ENCODE measurements at regions not wholly inside any gene's neighbourhood (a gene's known extent, or its start where the extent isn't known, plus 50 kb on each side); places are given as distances from the start of the nearest gene placed in this dataset.

- no peak overlapping the region for H3K27ac ChIP-seq (replicated peaks in 1 of 4)
- no peak for TF ChIP-seq POLR2A (IDR thresholded peaks at IDR 0.05; ENCODE audit: low read depth)
- TF ChIP-seq CTCF (IDR thresholded peaks at IDR 0.05) = no peak
- TF ChIP-seq POLR2AphosphoS5 (IDR thresholded peaks at IDR 0.05) = no peak
- TF ChIP-seq EP300 (IDR thresholded peaks at IDR 0.05) = no peak
- no peak overlapping the region for H3K4me3 ChIP-seq
- DNase-seq (ENCODE audit: extremely low spot score) = no peak
- no peaks in the 10 kb centered on the region for H3K4me1 ChIP-seq
- intact Hi-C loops (cut with DNase I) = no loop called here
- H3K9me3 ChIP-seq = no peaks in the 10 kb centered on the region
- H3K36me3 ChIP-seq = no peaks in the 10 kb centered on the region
- no peaks in the 10 kb centered on the region for H3K27me3 ChIP-seq
- WGBS = 51% methylated on average over 2 of the region's 2 CpGs
Observed at GRCh38 chr12:127515941-127516340, 751.0 kb upstream of the TMEM132C start.

DNA sequence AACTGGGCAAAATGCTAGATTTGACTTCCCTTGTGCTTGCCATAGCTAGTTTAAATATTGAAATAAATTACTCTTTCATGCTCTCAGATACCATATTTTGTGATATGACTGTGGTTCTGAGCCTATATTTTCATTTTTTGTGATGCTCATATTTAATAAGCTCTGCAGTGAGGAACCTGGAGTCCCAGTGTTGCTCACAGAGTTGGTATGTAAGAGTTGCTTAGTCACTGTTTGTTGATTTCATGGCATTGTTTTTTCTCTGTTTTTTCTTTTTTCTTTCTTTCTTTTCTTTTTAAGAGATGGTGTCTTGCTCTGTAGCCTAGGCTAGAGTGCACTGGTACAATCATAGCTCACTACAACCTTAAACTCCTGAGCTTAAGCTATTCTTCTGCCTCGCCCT lies 750.5 kb upstream of the TMEM132C start:
- Histone ChIP-seq H3K27ac (replicated peaks in 1 of 4) (no peak overlapping the region), H3K27me3 (no peaks in the 10 kb centered on the region), H3K9me3 (no peaks in the 10 kb centered on the region), H3K4me3 (no peak overlapping the region), H3K4me1 (no peaks in the 10 kb centered on the region), H3K36me3 (no peaks in the 10 kb centered on the region)
- intact Hi-C loops (cut with DNase I) = no loop called here
- no peak for DNase-seq (ENCODE audit: extremely low spot score)
- TF ChIP-seq EP300 (IDR thresholded peaks at IDR 0.05) = no peak
- no peak for TF ChIP-seq POLR2A (IDR thresholded peaks at IDR 0.05; ENCODE audit: low read depth)
- TF ChIP-seq POLR2AphosphoS5 (IDR thresholded peaks at IDR 0.05) = no peak
- TF ChIP-seq CTCF (IDR thresholded peaks at IDR 0.05) = no peak
- WGBS = 73% methylated on average over 1 of the region's 1 CpG

GRCh38 chr12:127519779-127520178 lies 747.2 kb upstream of the TMEM132C start:
- no peak overlapping the region for H3K27ac ChIP-seq (replicated peaks in 1 of 4)
- DNase-seq (ENCODE audit: extremely low spot score) = no peak
- no peak overlapping the region for H3K4me3 ChIP-seq
- no peaks in the 10 kb centered on the region for H3K27me3 ChIP-seq
- no peaks in the 10 kb centered on the region for H3K9me3 ChIP-seq
- intact Hi-C loops (cut with DNase I) = no loop called here
- no peaks in the 10 kb centered on the region for H3K4me1 ChIP-seq
- TF ChIP-seq CTCF (IDR thresholded peaks at IDR 0.05) = no peak
- no peak for TF ChIP-seq EP300 (IDR thresholded peaks at IDR 0.05)
- TF ChIP-seq POLR2A (IDR thresholded peaks at IDR 0.05; ENCODE audit: low read depth) = no peak
- TF ChIP-seq POLR2AphosphoS5 (IDR thresholded peaks at IDR 0.05) = no peak
- WGBS = 65% methylated on average over 2 of the region's 2 CpGs
- no peaks in the 10 kb centered on the region for H3K36me3 ChIP-seq

DNA sequence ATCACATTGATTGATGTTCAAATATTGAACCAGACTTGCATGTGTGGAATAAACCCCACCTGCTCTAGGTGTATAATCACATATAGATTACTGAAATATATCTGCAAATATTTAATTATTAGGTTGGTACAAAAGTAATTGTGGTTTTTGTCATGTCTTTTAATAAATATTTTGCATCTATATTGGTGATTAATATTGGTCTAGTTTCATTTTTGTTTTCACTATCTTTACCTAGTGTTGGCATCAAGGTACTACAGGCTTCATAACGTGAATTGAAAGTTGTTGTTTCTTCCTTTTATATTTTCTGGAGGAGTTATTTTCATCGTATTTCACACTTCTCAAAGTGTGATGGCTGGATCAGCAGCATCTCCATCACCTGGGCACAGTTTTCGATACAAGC lies 740.0 kb upstream of the TMEM132C start:
- Histone ChIP-seq H3K27ac (replicated peaks in 1 of 4) (no peak overlapping the region), H3K36me3 (no peaks in the 10 kb centered on the region), H3K27me3 (no peaks in the 10 kb centered on the region), H3K4me3 (no peak overlapping the region), H3K4me1 (no peaks in the 10 kb centered on the region), H3K9me3 (no peaks in the 10 kb centered on the region)
- no peak for DNase-seq (ENCODE audit: extremely low spot score)
- intact Hi-C loops (cut with DNase I) = no loop called here
- no peak for TF ChIP-seq POLR2AphosphoS5 (IDR thresholded peaks at IDR 0.05)
- no peak for TF ChIP-seq EP300 (IDR thresholded peaks at IDR 0.05)
- no peak for TF ChIP-seq POLR2A (IDR thresholded peaks at IDR 0.05; ENCODE audit: low read depth)
- no peak for TF ChIP-seq CTCF (IDR thresholded peaks at IDR 0.05)
- WGBS = 75% methylated on average over 3 of the region's 3 CpGs

DNA sequence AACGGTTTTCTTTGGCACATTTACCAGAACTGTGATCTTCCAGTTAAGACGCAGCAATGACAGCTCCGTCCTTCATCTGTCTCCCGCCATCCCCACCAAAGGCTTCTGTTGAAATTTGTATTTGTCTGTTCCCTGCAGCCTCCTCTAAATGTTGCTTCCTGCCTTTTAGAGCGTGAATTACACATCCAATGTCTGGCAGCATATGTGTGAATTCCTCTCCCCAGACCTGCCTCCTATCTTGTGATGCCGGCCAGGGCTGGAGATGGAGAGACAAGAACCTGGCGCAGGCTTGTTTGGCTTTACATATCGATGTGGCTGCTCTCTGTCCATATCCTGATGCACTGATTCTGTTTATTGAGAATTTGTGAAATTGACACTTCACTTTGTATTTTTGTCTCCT lies 738.4 kb upstream of the TMEM132C start:
- no peak overlapping the region for H3K4me3 ChIP-seq
- no peak overlapping the region for H3K27ac ChIP-seq (replicated peaks in 1 of 4)
- intact Hi-C loops (cut with DNase I) = no loop called here
- H3K4me1 ChIP-seq = no peaks in the 10 kb centered on the region
- H3K9me3 ChIP-seq = no peaks in the 10 kb centered on the region
- 76% methylated on average over 8 of the region's 8 CpGs for WGBS
- H3K36me3 ChIP-seq = no peaks in the 10 kb centered on the region
- H3K27me3 ChIP-seq = no peaks in the 10 kb centered on the region
- no peak for DNase-seq (ENCODE audit: extremely low spot score)
- no peak for TF ChIP-seq POLR2AphosphoS5 (IDR thresholded peaks at IDR 0.05)
